Neural cell (in vitro differentiated cells): ENCODE measurements at regions not wholly inside any gene's neighbourhood (a gene's known extent, or its start where the extent isn't known, plus 50 kb on each side); places are given as distances from the start of the nearest gene placed in this dataset.

Experiments used
- H2AFZ ChIP-seq: fragments of 200-600, 300-800 bp; sonication (generic), shearing (Covaris generic); 2 replicates; pipeline ENCODE4 v1.6.0; 2014; ENCODE audit warnings: low read depth, mild to moderate bottlenecking, antibody characterized with exemption, low read length, moderate library complexity
- H3F3A ChIP-seq: fragments of 200-600 bp; shearing (Covaris generic); 2 replicates; pipeline ENCODE4 v1.6.1; 2016; ENCODE audit warnings: mild to moderate bottlenecking, moderate library complexity, mixed read lengths, antibody characterized with exemption, low read length; ENCODE audit not compliant: insufficient read depth, poor library complexity, severe bottlenecking
- H3K27ac ChIP-seq: fragments of 200-600, 300-800 bp; sonication (generic), shearing (Covaris generic); 2 replicates; pipeline ENCODE4 v1.5.1; 2014; ENCODE audit warnings: mild to moderate bottlenecking, low read length, moderate library complexity
- H3K27me3 ChIP-seq: fragments of 300-800, 200-600 bp; sonication (generic), shearing (Covaris generic); 2 replicates; pipeline ENCODE4 v1.6.0; 2014; ENCODE audit warnings: mild to moderate bottlenecking, low read depth, low read length, moderate library complexity; ENCODE audit not compliant: insufficient read depth
- H3K36me3 ChIP-seq: fragments of 300-800, 200-600 bp; sonication (generic), shearing (Covaris generic); 2 replicates; pipeline ENCODE4 v1.5.1; 2014; ENCODE audit warnings: mild to moderate bottlenecking, antibody characterized with exemption, low read length, moderate library complexity; ENCODE audit not compliant: insufficient read depth
- H3K4me2 ChIP-seq: fragments of 300-800, 200-600 bp; sonication (generic), shearing (Covaris generic); 2 replicates; pipeline ENCODE4 v1.6.0; 2014; ENCODE audit warnings: mild to moderate bottlenecking, low read length
- H3K4me3 ChIP-seq: fragments of 300-800, 200-600 bp; sonication (generic), shearing (Covaris generic); 2 replicates; pipeline ENCODE4 v1.5.1; 2014; ENCODE audit warnings: mild to moderate bottlenecking, low read length, moderate library complexity
- H3K79me2 ChIP-seq: fragments of 200-600 bp; shearing (Covaris generic); replicated peaks from 2 replicates; pipeline ENCODE4 v1.6.0; 2014; ENCODE audit warnings: mild to moderate bottlenecking, low read length, moderate library complexity; ENCODE audit not compliant: insufficient read depth
- H3K9ac ChIP-seq: fragments of 300-800, 200-600 bp; sonication (generic), shearing (Covaris generic); 2 replicates; pipeline ENCODE4 v1.6.1; 2016; ENCODE audit warnings: mild to moderate bottlenecking, low read length, mixed read lengths
- H3K9me2 ChIP-seq: fragments of 200-600 bp; shearing (Covaris generic); 2 replicates; pipeline ENCODE4 v1.6.1; 2016; ENCODE audit warnings: mild to moderate bottlenecking, low read length, mixed read lengths; ENCODE audit not compliant: insufficient read depth
- H3K9me3 ChIP-seq: fragments of 200-600, 300-800 bp; sonication (generic), shearing (Covaris generic); 2 replicates; pipeline ENCODE4 v1.6.1; 2016; ENCODE audit warnings: mild to moderate bottlenecking, mixed run types, low read length, moderate library complexity, mixed read lengths
- H4K20me1 ChIP-seq: fragments of 200-600 bp; shearing (Covaris generic); 2 replicates; pipeline ENCODE4 v1.6.1; 2016; ENCODE audit warnings: mild to moderate bottlenecking, mixed run types; ENCODE audit not compliant: insufficient read depth
- CTCF ChIP-seq: fragments of 450-650 bp; IDR thresholded peaks from 2 replicates; pipeline ENCODE4 v1.5.1; 2014; ENCODE audit warnings: antibody characterized with exemption, mild to moderate bottlenecking, moderate library complexity; ENCODE audit not compliant: poor library complexity, severe bottlenecking
- EP300 ChIP-seq: fragments of 450-650 bp; conservative IDR thresholded peaks from 2 replicates; pipeline ENCODE4 v1.6.1; 2014; ENCODE audit warnings: antibody characterized with exemption, mild to moderate bottlenecking, moderate library complexity; ENCODE audit not compliant: poor library complexity, severe bottlenecking
- EZH2 ChIP-seq: fragments of 200-600, 300-800 bp; shearing (Covaris generic), sonication (generic); IDR thresholded peaks from 2 replicates; pipeline ENCODE4 v1.6.1; 2014; ENCODE audit warnings: antibody characterized with exemption, low read length, borderline replicate concordance, mild to moderate bottlenecking; ENCODE audit not compliant: insufficient read depth, poor library complexity, severe bottlenecking
- MXI1 ChIP-seq: fragments of 450-650 bp; conservative IDR thresholded peaks from 2 replicates; pipeline ENCODE4 v1.6.1; 2014; ENCODE audit warnings: antibody characterized with exemption, mild to moderate bottlenecking; ENCODE audit not compliant: poor library complexity, severe bottlenecking
- POLR2AphosphoS5 ChIP-seq: IDR thresholded peaks from 2 replicates; pipeline ENCODE4 v1.6.1; 2012
- RAD21 ChIP-seq: fragments of 450-650 bp; conservative IDR thresholded peaks from 2 replicates; pipeline ENCODE4 v1.6.1; 2014; ENCODE audit warnings: antibody characterized with exemption, mild to moderate bottlenecking, moderate library complexity
- REST ChIP-seq: IDR thresholded peaks from 2 replicates; pipeline ENCODE4 v1.6.1; 2012; ENCODE audit warnings: borderline replicate concordance
- SMC3 ChIP-seq: fragments of 450-650 bp; conservative IDR thresholded peaks from 2 replicates; pipeline ENCODE4 v1.6.1; 2014; ENCODE audit warnings: antibody characterized with exemption, mild to moderate bottlenecking, moderate library complexity; ENCODE audit not compliant: poor library complexity
- TAF1 ChIP-seq: IDR thresholded peaks from 2 replicates; pipeline ENCODE4 v1.6.1; 2012; ENCODE audit warnings: low read depth

- Histone ChIP-seq H3K36me3 (no peaks in the 10 kb centered on the region), H3F3A (no peaks in the 10 kb centered on the region), H3K9me2 (no peaks in the 10 kb centered on the region), H3K27ac (peak overlapping the region; percentile 92), H3K4me2 (peak overlapping the region; percentile 89), H3K4me3 (peak overlapping the region; percentile 88), H3K27me3 (no peaks in the 10 kb centered on the region), H3K79me2 (no peaks in the 10 kb centered on the region), H3K9ac (peak overlapping the region; percentile 93), H4K20me1 (no peaks in the 10 kb centered on the region), H3K9me3 (no peaks in the 10 kb centered on the region), H2AFZ (no peak overlapping the region)
- TF ChIP-seq EP300 (no peak), TAF1 (no peak), POLR2AphosphoS5 (no peak)
Measured at GRCh38 chr5:175798626-175799025, 72.8 kb upstream of the CPLX2 start.

- Histone ChIP-seq H3K27ac (no peak overlapping the region), H3K9ac (no peak overlapping the region), H2AFZ (no peak overlapping the region), H3K9me2 (no peaks in the 10 kb centered on the region), H3K36me3 (no peaks in the 10 kb centered on the region), H3F3A (no peaks in the 10 kb centered on the region), H3K9me3 (no peaks in the 10 kb centered on the region), H3K79me2 (no peaks in the 10 kb centered on the region), H4K20me1 (no peaks in the 10 kb centered on the region), H3K4me2 (no peak overlapping the region), H3K27me3 (no peaks in the 10 kb centered on the region), H3K4me3 (no peak overlapping the region)
- TF ChIP-seq REST: no peak
Measured at GRCh38 chr5:175800656-175801081, 70.7 kb upstream of the CPLX2 start.

- Histone ChIP-seq H2AFZ (no peak overlapping the region), H3K27ac (no peak overlapping the region), H4K20me1 (no peaks in the 10 kb centered on the region), H3K27me3 (no peaks in the 10 kb centered on the region), H3F3A (no peaks in the 10 kb centered on the region), H3K79me2 (no peaks in the 10 kb centered on the region), H3K4me2 (no peak overlapping the region), H3K36me3 (no peaks in the 10 kb centered on the region), H3K9me2 (no peaks in the 10 kb centered on the region), H3K9ac (no peak overlapping the region), H3K9me3 (no peaks in the 10 kb centered on the region), H3K4me3 (no peak overlapping the region)
- TF ChIP-seq MXI1: no peak
- TF ChIP-seq RAD21: no peak
- TF ChIP-seq SMC3: no peak
- no peak for TF ChIP-seq EZH2
- no peak for TF ChIP-seq TAF1
- no peak for TF ChIP-seq EP300
- TF ChIP-seq REST: no peak
- TF ChIP-seq CTCF: no peak
- TF ChIP-seq POLR2AphosphoS5: no peak
Measured at GRCh38 chr5:175802361-175802760, 69.0 kb upstream of the CPLX2 start.
